OCI-LY3 (cell line): ENCODE measurements at regions not wholly inside any gene's neighbourhood (a gene's known extent, or its start where the extent isn't known, plus 50 kb on each side); places are given as distances from the start of the nearest gene placed in this dataset.

Experiments used
- H2AFZ ChIP-seq: fragments of 200-600, 300-600 bp; shearing (Covaris generic); 2 replicates; pipeline ENCODE4 v1.6.0; 2014; ENCODE audit warnings: antibody characterized with exemption, low read depth, low read length
- H3K27ac ChIP-seq: fragments of 200-600, 300-600 bp; sonication (generic); 2 replicates; pipeline ENCODE4 v1.5.1; 2014; ENCODE audit warnings: mild to moderate bottlenecking, low read length, moderate library complexity, mixed read lengths
- H3K27me3 ChIP-seq: fragments of 200-600, 300-600 bp; sonication (generic); 2 replicates; pipeline ENCODE4 v1.6.1; 2014; ENCODE audit warnings: low read depth, low read length, mixed read lengths
- H3K36me3 ChIP-seq: fragments of 200-600, 300-600 bp; sonication (generic); replicated peaks from 2 replicates; pipeline ENCODE3; 2014; ENCODE audit warnings: low read depth, low read length, mixed read lengths
- H3K4me1 ChIP-seq: fragments of 300-600, 200-600 bp; sonication (generic); 2 replicates; pipeline ENCODE4 v1.6.1; 2014; ENCODE audit warnings: low read length, mixed read lengths
- H3K4me2 ChIP-seq: fragments of 200-600, 300-600 bp; sonication (generic); 2 replicates; pipeline ENCODE4 v1.6.1; 2014; ENCODE audit warnings: low read length, mixed read lengths
- H3K4me3 ChIP-seq: fragments of 300-600, 200-600 bp; sonication (generic); 2 replicates; pipeline ENCODE4 v1.5.1; 2014; ENCODE audit warnings: antibody characterized with exemption, mild to moderate bottlenecking, low read length, moderate library complexity
- H3K79me2 ChIP-seq: fragments of 300-600, 200-600 bp; shearing (Covaris generic); 2 replicates; pipeline ENCODE4 v1.6.1; 2014; ENCODE audit warnings: mild to moderate bottlenecking, low read length, mixed read lengths
- H3K9ac ChIP-seq: fragments of 300-600, 200-600 bp; shearing (Covaris generic); 2 replicates; pipeline ENCODE4 v1.6.0; 2014; ENCODE audit warnings: mild to moderate bottlenecking, low read length, moderate library complexity
- H3K9me3 ChIP-seq: fragments of 200-600, 300-600 bp; shearing (Covaris generic); 2 replicates; pipeline ENCODE4 v1.6.1; 2014; ENCODE audit warnings: low read length, mixed read lengths; ENCODE audit not compliant: insufficient read depth
- H4K20me1 ChIP-seq: fragments of 200-600, 300-600 bp; sonication (generic); 2 replicates; pipeline ENCODE4 v1.6.1; 2016; ENCODE audit warnings: low read length, mixed read lengths; ENCODE audit not compliant: insufficient read depth
- CTCF ChIP-seq: fragments of 200-600, 300-600 bp; sonication (generic); IDR thresholded peaks from 2 replicates; pipeline ENCODE4 v1.5.1; 2014; ENCODE audit warnings: antibody characterized with exemption, low read length, low read depth
- EZH2phosphoT487 ChIP-seq: fragments of 200-600 bp; shearing (Covaris generic); IDR thresholded peaks from 2 replicates; pipeline ENCODE4 v1.6.1; 2018; ENCODE audit warnings: antibody characterized with exemption, mixed run types, low read depth

DNA sequence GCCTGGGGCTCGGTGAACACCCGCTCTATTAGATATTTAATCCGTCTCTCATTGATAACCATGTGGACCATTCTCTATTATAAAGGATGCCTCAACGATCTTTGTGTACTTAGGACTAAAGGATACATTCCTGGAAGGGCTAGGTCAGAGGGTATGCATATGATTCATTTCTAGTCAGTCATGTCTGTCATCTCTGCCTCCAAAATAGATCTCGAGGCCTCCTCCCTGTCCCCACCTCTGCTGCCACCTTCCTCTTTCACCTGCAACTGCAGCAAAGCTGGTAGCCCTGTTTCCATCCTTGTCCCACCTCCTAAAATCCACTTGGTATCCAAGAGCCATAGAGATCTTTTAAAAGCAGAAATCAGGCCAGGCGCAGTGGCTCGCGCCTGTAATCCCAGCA lies 121.5 kb downstream of the KATNIP start:
- H3K4me2 ChIP-seq, result no peak overlapping the region
- no peaks in the 10 kb centered on the region for H3K9me3 ChIP-seq
- no peak overlapping the region for H3K27ac ChIP-seq
- H3K36me3 ChIP-seq, result no peaks in the 10 kb centered on the region
- no peak overlapping the region for H3K4me3 ChIP-seq
- no peak overlapping the region for H2AFZ ChIP-seq
- no peaks in the 10 kb centered on the region for H4K20me1 ChIP-seq
- TF ChIP-seq CTCF (no peak), EZH2phosphoT487 (no peak)
- H3K79me2 ChIP-seq, result no peaks in the 10 kb centered on the region
- H3K4me1 ChIP-seq, result no peaks in the 10 kb centered on the region
- H3K9ac ChIP-seq, result no peak overlapping the region
- no peaks in the 10 kb centered on the region for H3K27me3 ChIP-seq

DNA sequence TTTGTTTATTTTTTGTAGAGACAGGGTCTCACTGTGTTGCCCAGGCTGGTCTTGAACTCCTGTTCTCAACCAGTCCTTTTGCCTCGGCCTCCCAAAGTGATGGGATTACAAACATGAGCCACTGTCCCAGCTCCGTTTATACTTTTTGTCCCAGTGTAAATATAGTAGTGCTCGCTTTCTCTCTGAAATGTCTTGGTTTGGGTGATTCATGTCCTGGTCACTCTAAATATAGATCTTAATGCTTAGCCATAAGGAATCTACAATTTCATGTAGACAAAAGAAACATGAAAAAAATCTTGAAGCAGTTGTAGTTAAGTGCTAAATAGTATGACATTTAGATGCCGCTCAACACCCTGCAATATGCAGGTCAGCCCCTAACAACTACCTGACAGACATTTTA lies 126.9 kb downstream of the KATNIP start:
- Histone ChIP-seq H3K36me3 (no peaks in the 10 kb centered on the region), H4K20me1 (no peaks in the 10 kb centered on the region), H3K4me3 (no peak overlapping the region), H2AFZ (no peak overlapping the region), H3K27ac (no peak overlapping the region), H3K79me2 (no peaks in the 10 kb centered on the region), H3K4me2 (no peak overlapping the region), H3K9me3 (no peaks in the 10 kb centered on the region), H3K4me1 (no peaks in the 10 kb centered on the region), H3K27me3 (no peaks in the 10 kb centered on the region), H3K9ac (no peak overlapping the region)
- TF ChIP-seq CTCF (no peak), EZH2phosphoT487 (no peak)

DNA sequence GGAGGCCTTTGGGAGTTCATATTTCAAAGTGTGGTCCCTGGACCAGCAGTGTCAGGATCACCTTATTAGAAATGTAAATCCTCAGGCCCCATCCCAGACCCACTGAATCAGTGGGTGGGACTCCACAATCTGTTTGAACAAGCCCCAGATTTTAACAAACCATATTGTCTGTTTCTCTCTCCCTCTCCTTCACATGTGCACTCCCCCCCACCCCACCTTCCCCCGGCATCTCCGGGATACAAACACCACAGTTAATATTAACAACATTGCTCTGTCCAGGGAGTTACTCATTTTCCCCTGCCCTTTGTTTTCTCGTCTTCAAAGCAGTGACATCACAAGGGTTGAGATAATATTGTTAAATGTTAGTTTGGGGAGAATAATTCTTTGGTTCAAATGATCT lies 127.3 kb downstream of the KATNIP start:
- Histone ChIP-seq H3K27ac (no peak overlapping the region), H2AFZ (no peak overlapping the region), H3K4me3 (no peak overlapping the region), H3K36me3 (no peaks in the 10 kb centered on the region), H3K4me1 (no peaks in the 10 kb centered on the region), H3K9me3 (no peaks in the 10 kb centered on the region), H4K20me1 (no peaks in the 10 kb centered on the region), H3K9ac (no peak overlapping the region), H3K27me3 (no peaks in the 10 kb centered on the region), H3K4me2 (no peak overlapping the region), H3K79me2 (no peaks in the 10 kb centered on the region)
- TF ChIP-seq EZH2phosphoT487, result no peak

GRCh38 chr16:27678955-27679354 lies 129.0 kb downstream of the KATNIP start:
- H3K79me2 ChIP-seq, result no peaks in the 10 kb centered on the region
- no peaks in the 10 kb centered on the region for H3K27me3 ChIP-seq
- H3K27ac ChIP-seq, result no peak overlapping the region
- H3K4me1 ChIP-seq, result no peaks in the 10 kb centered on the region
- H3K4me3 ChIP-seq, result no peak overlapping the region
- no peak overlapping the region for H3K9ac ChIP-seq
- no peaks in the 10 kb centered on the region for H3K36me3 ChIP-seq
- H3K9me3 ChIP-seq, result no peaks in the 10 kb centered on the region
- H2AFZ ChIP-seq, result no peak overlapping the region
- no peaks in the 10 kb centered on the region for H4K20me1 ChIP-seq
- no peak overlapping the region for H3K4me2 ChIP-seq
- no peak for TF ChIP-seq EZH2phosphoT487
- no peak for TF ChIP-seq CTCF

- TF ChIP-seq EZH2phosphoT487, result no peak
- no peak for TF ChIP-seq CTCF
- Histone ChIP-seq H3K4me1 (no peaks in the 10 kb centered on the region), H3K4me2 (no peak overlapping the region), H3K9me3 (no peaks in the 10 kb centered on the region), H3K27ac (no peak overlapping the region), H2AFZ (no peak overlapping the region), H3K36me3 (no peaks in the 10 kb centered on the region), H3K79me2 (no peaks in the 10 kb centered on the region), H3K4me3 (no peak overlapping the region), H3K9ac (no peak overlapping the region), H3K27me3 (no peaks in the 10 kb centered on the region), H4K20me1 (no peaks in the 10 kb centered on the region)
Measured at GRCh38 chr16:27679899-27680298, 130.0 kb downstream of the KATNIP start.
